ENCODE measurements at regions not wholly inside any gene's neighbourhood (a gene's known extent, or its start where the extent isn't known, plus 50 kb on each side); places are given as distances from the start of the nearest gene placed in this dataset.

- DNase-seq, result peak; percentile 60
- BruUV-seq (replicated peaks), result no TSS peak
- peaks cover 11% of the 10 kb centered on the region for H3K4me1 Mint-ChIP-seq (ENCODE audit: low read depth, unreplicated experiment)
- intact Hi-C loops (cut with micrococcal nuclease; ENCODE audit: unreplicated experiment), result loop anchor here (10.0 kb wide), 1 partner anchor 198 kb away; no protein-coding TSS in a partner anchor
- CTCF ChIA-PET, result no interaction called here
- peak overlapping the region; percentile 23 for H3K27ac Mint-ChIP-seq (ENCODE audit: unreplicated experiment)
- no peak for TF ChIP-seq CTCF (IDR thresholded peaks at IDR 0.05; ENCODE audit: unreplicated experiment)
- no peaks in the 10 kb centered on the region for H3K36me3 Mint-ChIP-seq (ENCODE audit: insufficient read depth, unreplicated experiment)
- H3K27me3 Mint-ChIP-seq (ENCODE audit: unreplicated experiment), result no peaks in the 10 kb centered on the region
- peak overlapping the region; percentile 28 for H3K4me3 Mint-ChIP-seq (ENCODE audit: low read depth, unreplicated experiment)
- no peaks in the 10 kb centered on the region for H3K9me3 Mint-ChIP-seq (ENCODE audit: low read depth, unreplicated experiment)
Observed at GRCh38 chr6:134436281-134436815, 118.4 kb upstream of the SGK1 start.

- DNase-seq, result no peak
- no peaks in the 10 kb centered on the region for H3K36me3 Mint-ChIP-seq (ENCODE audit: insufficient read depth, unreplicated experiment)
- H3K4me3 Mint-ChIP-seq (ENCODE audit: low read depth, unreplicated experiment), result peak overlapping the region; percentile 28
- peaks cover 11% of the 10 kb centered on the region for H3K4me1 Mint-ChIP-seq (ENCODE audit: low read depth, unreplicated experiment)
- H3K27me3 Mint-ChIP-seq (ENCODE audit: unreplicated experiment), result no peaks in the 10 kb centered on the region
- no peaks in the 10 kb centered on the region for H3K9me3 Mint-ChIP-seq (ENCODE audit: low read depth, unreplicated experiment)
- intact Hi-C loops (cut with micrococcal nuclease; ENCODE audit: unreplicated experiment), result loop anchor here (10.0 kb wide), 1 partner anchor 199 kb away; no protein-coding TSS in a partner anchor
- no peak for TF ChIP-seq CTCF (IDR thresholded peaks at IDR 0.05; ENCODE audit: unreplicated experiment)
- no TSS peak for BruUV-seq (replicated peaks)
- CTCF ChIA-PET, result no interaction called here
- peak overlapping the region; percentile 23 for H3K27ac Mint-ChIP-seq (ENCODE audit: unreplicated experiment)
Observed at GRCh38 chr6:134435814-134436280, 117.9 kb upstream of the SGK1 start.

DNA sequence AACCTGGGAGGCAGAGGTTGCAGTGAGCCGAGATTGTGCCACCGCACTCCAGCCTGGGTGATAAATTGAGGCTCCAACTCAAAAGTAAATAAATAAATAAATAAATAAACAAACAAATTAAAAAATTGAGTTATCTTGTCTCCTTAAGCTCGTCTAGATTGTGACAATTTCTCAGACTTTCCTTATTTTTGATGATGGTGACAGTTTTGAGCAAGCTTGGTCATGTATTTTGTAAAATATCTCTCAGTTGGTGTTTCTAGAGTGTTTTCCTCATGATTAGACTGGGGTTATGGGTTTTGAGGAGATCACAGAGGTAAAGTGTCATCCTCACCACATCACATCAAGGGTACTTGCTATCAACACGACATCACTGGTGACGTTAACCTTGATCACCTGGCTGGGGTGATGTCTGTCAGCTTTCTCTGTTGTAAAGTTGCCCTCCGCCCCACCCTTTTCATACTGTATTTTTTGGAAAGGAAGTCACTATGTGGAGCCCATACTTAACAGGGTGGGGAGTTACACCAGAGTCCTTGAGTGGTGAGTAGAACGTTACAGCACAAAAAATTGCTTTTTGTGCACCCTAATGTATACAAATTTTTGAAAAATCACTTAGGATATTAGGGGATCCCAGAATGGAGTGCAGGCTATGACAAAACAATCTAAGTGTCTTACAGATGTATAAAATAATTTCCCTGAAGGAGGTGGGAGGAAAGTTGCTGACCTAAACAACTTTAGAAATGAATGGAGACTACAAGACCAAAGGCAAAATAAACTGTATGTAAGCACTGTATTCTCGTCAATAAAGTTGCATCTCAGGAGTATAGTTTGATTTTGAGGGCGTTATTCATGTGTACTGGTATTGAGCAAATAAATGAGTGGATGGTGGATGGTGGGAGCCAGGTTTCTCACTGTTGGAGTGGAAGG, 116.4 kb upstream of the SGK1 start:
- H3K27me3 Mint-ChIP-seq (ENCODE audit: unreplicated experiment), result no peaks in the 10 kb centered on the region
- no peak for TF ChIP-seq CTCF (IDR thresholded peaks at IDR 0.05; ENCODE audit: unreplicated experiment)
- no peak overlapping the region for H3K4me3 Mint-ChIP-seq (ENCODE audit: low read depth, unreplicated experiment)
- H3K36me3 Mint-ChIP-seq (ENCODE audit: insufficient read depth, unreplicated experiment), result no peaks in the 10 kb centered on the region
- intact Hi-C loops (cut with micrococcal nuclease; ENCODE audit: unreplicated experiment), result loop anchor here (10.0 kb wide), 1 partner anchor 201 kb away; no protein-coding TSS in a partner anchor
- peak overlapping the region; percentile 27 for H3K27ac Mint-ChIP-seq (ENCODE audit: unreplicated experiment)
- CTCF ChIA-PET, result no interaction called here
- no peak for DNase-seq
- H3K4me1 Mint-ChIP-seq (ENCODE audit: low read depth, unreplicated experiment), result peaks cover 11% of the 10 kb centered on the region
- H3K9me3 Mint-ChIP-seq (ENCODE audit: low read depth, unreplicated experiment), result no peaks in the 10 kb centered on the region
- no TSS peak for BruUV-seq (replicated peaks)

DNA sequence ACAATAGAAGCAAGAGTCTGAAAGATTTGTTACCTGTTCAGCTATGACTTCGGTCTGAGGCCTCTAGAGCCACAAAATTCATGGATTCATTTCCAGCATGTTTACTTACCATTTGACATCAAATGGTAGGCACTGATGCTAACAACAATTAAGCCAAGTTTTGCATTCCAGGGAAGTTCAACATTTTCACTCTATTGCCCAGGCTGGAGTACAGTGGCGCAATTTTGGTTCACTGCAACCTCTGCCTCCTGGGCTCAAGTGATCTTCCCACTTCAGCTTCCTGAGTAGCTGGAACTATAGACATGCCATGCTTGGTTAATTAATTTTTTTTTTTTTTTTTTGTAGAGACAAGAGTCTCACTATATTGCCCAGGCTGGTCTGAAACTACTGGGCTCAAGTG, 114.1 kb upstream of the SGK1 start:
- no peak for TF ChIP-seq CTCF (IDR thresholded peaks at IDR 0.05; ENCODE audit: unreplicated experiment)
- Mint-ChIP-seq H3K36me3 (ENCODE audit: insufficient read depth, unreplicated experiment) (no peaks in the 10 kb centered on the region), H3K4me3 (ENCODE audit: low read depth, unreplicated experiment) (no peak overlapping the region), H3K27ac (ENCODE audit: unreplicated experiment) (no peak overlapping the region), H3K27me3 (ENCODE audit: unreplicated experiment) (no peaks in the 10 kb centered on the region), H3K4me1 (ENCODE audit: low read depth, unreplicated experiment) (peaks cover 11% of the 10 kb centered on the region), H3K9me3 (ENCODE audit: low read depth, unreplicated experiment) (no peaks in the 10 kb centered on the region)
- no peak for DNase-seq
- no TSS peak for BruUV-seq (replicated peaks)
- intact Hi-C loops (cut with micrococcal nuclease; ENCODE audit: unreplicated experiment), result loop anchor here (10.0 kb wide), 1 partner anchor 203 kb away; no protein-coding TSS in a partner anchor
- CTCF ChIA-PET, result no interaction called here
